Nephron (organoid): ENCODE measurements at regions not wholly inside any gene's neighbourhood (a gene's known extent, or its start where the extent isn't known, plus 50 kb on each side); places are given as distances from the start of the nearest gene placed in this dataset.

Source experiments
- H3K27ac Mint-ChIP-seq, 3 experiments: 2 replicates each; pipeline ENCODE4 v1.8.0; 2020; ENCODE audit warnings: mixed read lengths in 3 of 3, mild to moderate bottlenecking in 2 of 3, moderate library complexity in 1 of 3
- H3K27me3 Mint-ChIP-seq: 2 replicates; pipeline ENCODE4 v1.8.0; 2021; ENCODE audit warnings: low read depth, mild to moderate bottlenecking, moderate library complexity, mixed read lengths
- H3K36me3 Mint-ChIP-seq: 2 replicates; pipeline ENCODE4 v1.8.0; 2020; ENCODE audit warnings: low read depth, mixed read lengths
- H3K4me1 Mint-ChIP-seq: 2 replicates; pipeline ENCODE4 v1.8.0; 2020; ENCODE audit warnings: mixed read lengths
- H3K4me3 Mint-ChIP-seq, 3 experiments: 2 replicates each; pipeline ENCODE4 v1.8.0; 2020; ENCODE audit warnings: mild to moderate bottlenecking in 3 of 3, mixed read lengths in 3 of 3, moderate library complexity in 2 of 3
- H3K9me3 Mint-ChIP-seq: 2 replicates; pipeline ENCODE4 v1.8.0; 2020; ENCODE audit warnings: mixed read lengths
- TF ChIP-seq, protein P1 (sequence below), 3 experiments: fragments of 200-600 bp; sonication (generic); IDR thresholded peaks; one replicate each; pipeline ENCODE4 v1.5.0; 2021; ENCODE audit warnings: antibody characterized with exemption in 3 of 3; ENCODE audit not compliant: unreplicated experiment in 3 of 3

DNA sequence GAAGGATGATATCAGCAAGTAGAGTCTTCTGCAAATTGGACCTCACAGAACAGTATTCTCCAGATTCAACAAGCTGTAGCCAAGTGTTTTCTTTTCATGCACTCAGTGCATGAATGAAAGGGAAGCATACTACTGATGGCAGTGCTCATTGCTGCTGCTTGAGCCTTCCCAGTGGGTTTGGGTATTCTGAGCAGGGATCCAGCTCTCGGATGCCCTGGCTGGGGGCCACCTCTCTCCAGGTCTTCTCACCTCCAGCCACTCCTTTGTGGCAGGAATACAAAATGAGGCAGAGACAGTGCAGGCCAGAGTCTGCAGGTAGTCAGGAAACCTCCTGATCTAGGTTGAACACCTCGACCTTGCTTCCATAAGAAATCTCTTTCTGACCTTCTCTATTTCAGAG, 390.4 kb upstream of the CELF4 start:
- TF ChIP-seq, protein P1, sequence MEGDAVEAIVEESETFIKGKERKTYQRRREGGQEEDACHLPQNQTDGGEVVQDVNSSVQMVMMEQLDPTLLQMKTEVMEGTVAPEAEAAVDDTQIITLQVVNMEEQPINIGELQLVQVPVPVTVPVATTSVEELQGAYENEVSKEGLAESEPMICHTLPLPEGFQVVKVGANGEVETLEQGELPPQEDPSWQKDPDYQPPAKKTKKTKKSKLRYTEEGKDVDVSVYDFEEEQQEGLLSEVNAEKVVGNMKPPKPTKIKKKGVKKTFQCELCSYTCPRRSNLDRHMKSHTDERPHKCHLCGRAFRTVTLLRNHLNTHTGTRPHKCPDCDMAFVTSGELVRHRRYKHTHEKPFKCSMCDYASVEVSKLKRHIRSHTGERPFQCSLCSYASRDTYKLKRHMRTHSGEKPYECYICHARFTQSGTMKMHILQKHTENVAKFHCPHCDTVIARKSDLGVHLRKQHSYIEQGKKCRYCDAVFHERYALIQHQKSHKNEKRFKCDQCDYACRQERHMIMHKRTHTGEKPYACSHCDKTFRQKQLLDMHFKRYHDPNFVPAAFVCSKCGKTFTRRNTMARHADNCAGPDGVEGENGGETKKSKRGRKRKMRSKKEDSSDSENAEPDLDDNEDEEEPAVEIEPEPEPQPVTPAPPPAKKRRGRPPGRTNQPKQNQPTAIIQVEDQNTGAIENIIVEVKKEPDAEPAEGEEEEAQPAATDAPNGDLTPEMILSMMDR (IDR thresholded peaks at IDR 0.05; ENCODE audit: unreplicated experiment in 3 of 3), result no peak
- H3K27ac Mint-ChIP-seq, result no peak overlapping the region
- peaks cover 6% of the 10 kb centered on the region for H3K27me3 Mint-ChIP-seq
- peaks cover 18% of the 10 kb centered on the region for H3K9me3 Mint-ChIP-seq
- no peak overlapping the region for H3K4me3 Mint-ChIP-seq
- H3K4me1 Mint-ChIP-seq, result no peaks in the 10 kb centered on the region
- no peaks in the 10 kb centered on the region for H3K36me3 Mint-ChIP-seq

DNA sequence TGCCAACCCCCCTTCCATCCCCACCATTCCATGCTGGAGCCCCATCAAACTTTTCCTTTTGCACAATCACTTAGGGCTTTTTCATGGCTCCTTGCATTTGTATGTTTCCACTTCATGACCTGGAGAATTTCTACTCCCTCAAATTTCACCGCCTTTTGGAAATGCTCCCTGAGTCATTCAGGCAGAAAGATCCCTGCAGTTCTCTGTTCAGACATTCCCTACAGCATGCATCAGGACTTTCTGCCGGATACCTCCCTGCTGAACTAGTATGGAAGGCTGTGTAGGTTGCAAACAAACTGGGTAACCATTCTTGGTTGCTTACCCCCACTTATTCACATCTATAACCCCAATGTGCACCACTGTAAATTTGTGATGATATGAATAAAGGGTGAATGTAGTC, 389.6 kb upstream of the CELF4 start:
- no peak overlapping the region for H3K27ac Mint-ChIP-seq
- no peak overlapping the region for H3K4me3 Mint-ChIP-seq
- H3K36me3 Mint-ChIP-seq, result no peaks in the 10 kb centered on the region
- peaks cover 15% of the 10 kb centered on the region for H3K9me3 Mint-ChIP-seq
- H3K4me1 Mint-ChIP-seq, result no peaks in the 10 kb centered on the region
- TF ChIP-seq, protein P1 (IDR thresholded peaks at IDR 0.05; ENCODE audit: unreplicated experiment in 3 of 3), result no peak
- H3K27me3 Mint-ChIP-seq, result peaks cover 6% of the 10 kb centered on the region

DNA sequence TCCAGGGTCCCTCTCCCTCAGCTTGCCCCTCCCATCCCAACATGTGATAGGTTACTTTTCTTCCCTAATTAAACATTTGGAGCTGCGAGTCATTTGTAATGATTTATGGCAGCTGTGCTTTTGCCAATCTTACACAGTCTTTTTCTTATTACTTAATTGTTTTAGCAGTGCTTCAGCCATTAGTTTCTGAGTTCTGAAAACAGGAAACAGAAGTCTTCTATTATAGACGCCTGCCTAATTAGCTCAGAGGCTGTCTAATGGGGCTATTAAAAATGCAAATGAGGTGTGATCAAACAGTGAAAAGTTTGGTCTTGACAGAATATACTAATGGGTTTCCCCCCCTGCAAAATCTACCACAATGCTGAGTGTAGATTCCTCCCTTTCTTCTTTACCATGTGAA, 388.3 kb upstream of the CELF4 start:
- Mint-ChIP-seq H3K36me3 (no peaks in the 10 kb centered on the region), H3K27me3 (peaks cover 6% of the 10 kb centered on the region), H3K4me1 (no peaks in the 10 kb centered on the region), H3K4me3 (no peak overlapping the region), H3K9me3 (peaks cover 11% of the 10 kb centered on the region), H3K27ac (no peak overlapping the region)
- TF ChIP-seq, protein P1 (IDR thresholded peaks at IDR 0.05; ENCODE audit: unreplicated experiment in 3 of 3), result no peak

- Mint-ChIP-seq H3K36me3 (no peaks in the 10 kb centered on the region), H3K27ac (no peak overlapping the region), H3K9me3 (peaks cover 5% of the 10 kb centered on the region), H3K4me3 (no peak overlapping the region), H3K27me3 (no peaks in the 10 kb centered on the region), H3K4me1 (no peaks in the 10 kb centered on the region)
- TF ChIP-seq, protein P1 (IDR thresholded peaks at IDR 0.05; ENCODE audit: unreplicated experiment in 3 of 3), result no peak
Measured at GRCh38 chr18:37948471-37948870, 382.9 kb upstream of the CELF4 start.

DNA sequence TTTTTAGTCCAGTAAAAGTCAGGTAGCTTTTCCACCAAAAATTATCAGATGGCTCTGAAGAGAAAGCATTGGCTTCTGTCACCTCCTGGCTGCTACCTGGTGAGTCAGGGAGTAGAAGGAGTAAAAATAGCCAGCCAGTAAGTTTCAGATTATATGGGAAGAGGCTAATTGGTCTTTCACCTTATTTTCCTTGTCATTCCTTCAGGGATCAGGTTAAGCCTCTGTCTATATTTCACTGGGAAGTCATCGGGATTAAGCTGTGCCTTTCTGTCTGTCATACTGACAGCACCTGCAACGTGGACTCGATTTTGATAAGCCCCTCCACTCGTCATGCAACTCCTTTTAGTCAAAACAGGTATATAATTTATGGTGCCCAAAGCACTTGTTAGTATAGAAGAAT, 380.7 kb upstream of the CELF4 start:
- Mint-ChIP-seq H3K36me3 (no peaks in the 10 kb centered on the region), H3K9me3 (peaks cover 2% of the 10 kb centered on the region), H3K4me3 (no peak overlapping the region), H3K27me3 (no peaks in the 10 kb centered on the region), H3K27ac (no peak overlapping the region), H3K4me1 (no peaks in the 10 kb centered on the region)
- TF ChIP-seq, protein P1 (IDR thresholded peaks at IDR 0.05; ENCODE audit: unreplicated experiment in 3 of 3), result no peak

DNA sequence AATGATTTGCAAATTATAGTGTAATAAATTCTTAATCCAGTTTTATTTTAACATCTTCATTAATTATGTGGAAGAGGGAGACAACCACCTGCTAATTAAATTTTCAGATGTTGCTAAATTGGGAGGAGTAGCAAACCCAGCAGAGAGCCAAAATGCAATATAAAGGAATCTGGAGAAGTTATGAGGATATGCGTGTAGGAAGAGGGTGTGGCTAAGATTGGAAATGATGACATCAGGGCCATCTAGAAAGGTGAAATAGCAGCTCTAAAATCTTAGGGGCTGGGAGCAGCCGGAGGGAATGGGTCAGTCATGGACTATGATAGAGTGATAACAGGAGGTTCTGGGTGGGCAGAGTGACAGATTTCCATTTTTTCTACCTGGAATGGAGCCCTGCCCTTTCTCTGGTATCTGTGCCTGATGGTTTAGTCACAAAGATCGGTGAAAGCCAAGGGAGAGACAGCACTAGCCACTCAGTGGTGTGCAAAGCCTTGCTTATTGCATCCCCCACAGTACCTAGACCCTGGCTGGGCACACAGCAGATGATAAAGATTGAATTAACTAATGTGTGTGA, 379.2 kb upstream of the CELF4 start:
- TF ChIP-seq, protein P1 (IDR thresholded peaks at IDR 0.05; ENCODE audit: unreplicated experiment in 3 of 3), result no peak
- Mint-ChIP-seq H3K27me3 (no peaks in the 10 kb centered on the region), H3K4me3 (no peak overlapping the region), H3K36me3 (no peaks in the 10 kb centered on the region), H3K9me3 (peaks cover 7% of the 10 kb centered on the region), H3K4me1 (no peaks in the 10 kb centered on the region), H3K27ac (no peak overlapping the region)
